ENCODE measurements at regions not wholly inside any gene's neighbourhood (a gene's known extent, or its start where the extent isn't known, plus 50 kb on each side); places are given as distances from the start of the nearest gene placed in this dataset.

DNA sequence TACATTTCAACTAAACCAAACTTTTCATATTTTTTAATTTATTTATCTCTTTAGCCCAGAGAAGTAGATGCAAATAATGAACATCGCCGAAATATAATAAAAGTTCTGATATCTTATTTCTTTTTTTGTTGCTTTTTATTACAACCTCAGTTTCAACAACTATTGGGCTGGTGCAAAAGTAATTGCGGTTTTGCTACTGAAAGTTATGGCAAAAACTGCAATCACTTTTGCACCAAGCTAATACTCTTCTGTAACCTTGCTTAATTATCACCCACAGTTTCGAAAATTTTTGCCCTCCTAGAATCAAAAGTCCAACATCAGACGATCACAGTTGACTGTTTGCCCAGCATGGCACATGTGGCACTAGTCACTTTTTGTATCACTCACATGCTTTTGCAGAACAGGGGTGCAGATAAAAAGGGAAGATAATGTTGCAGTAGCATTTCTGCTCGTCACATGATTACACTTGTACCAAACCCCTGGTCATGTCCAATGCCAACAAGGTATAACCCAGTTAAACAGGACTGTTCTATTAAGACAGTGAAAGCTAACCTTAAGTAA is 242.4 kb upstream of the GALNT5 start:
- TF ChIP-seq, protein P1, sequence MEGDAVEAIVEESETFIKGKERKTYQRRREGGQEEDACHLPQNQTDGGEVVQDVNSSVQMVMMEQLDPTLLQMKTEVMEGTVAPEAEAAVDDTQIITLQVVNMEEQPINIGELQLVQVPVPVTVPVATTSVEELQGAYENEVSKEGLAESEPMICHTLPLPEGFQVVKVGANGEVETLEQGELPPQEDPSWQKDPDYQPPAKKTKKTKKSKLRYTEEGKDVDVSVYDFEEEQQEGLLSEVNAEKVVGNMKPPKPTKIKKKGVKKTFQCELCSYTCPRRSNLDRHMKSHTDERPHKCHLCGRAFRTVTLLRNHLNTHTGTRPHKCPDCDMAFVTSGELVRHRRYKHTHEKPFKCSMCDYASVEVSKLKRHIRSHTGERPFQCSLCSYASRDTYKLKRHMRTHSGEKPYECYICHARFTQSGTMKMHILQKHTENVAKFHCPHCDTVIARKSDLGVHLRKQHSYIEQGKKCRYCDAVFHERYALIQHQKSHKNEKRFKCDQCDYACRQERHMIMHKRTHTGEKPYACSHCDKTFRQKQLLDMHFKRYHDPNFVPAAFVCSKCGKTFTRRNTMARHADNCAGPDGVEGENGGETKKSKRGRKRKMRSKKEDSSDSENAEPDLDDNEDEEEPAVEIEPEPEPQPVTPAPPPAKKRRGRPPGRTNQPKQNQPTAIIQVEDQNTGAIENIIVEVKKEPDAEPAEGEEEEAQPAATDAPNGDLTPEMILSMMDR (IDR thresholded peaks at IDR 0.05): no peak
- TF ChIP-seq EZH2 (IDR thresholded peaks at IDR 0.05; ENCODE audit: borderline replicate concordance, insufficient read depth, low read depth, low read length, poor library complexity, severe bottlenecking): no peak

All from B cell (primary cell).